ENCODE measurements at regions not wholly inside any gene's neighbourhood (a gene's known extent, or its start where the extent isn't known, plus 50 kb on each side); places are given as distances from the start of the nearest gene placed in this dataset.
"Not testable (repeated sequence)": the region's sequence is repeated elsewhere in the genome, so short reads cannot be mapped to it uniquely, and the experiment has no call there.

GRCh38 chr6:3961581-3962215 is 112.5 kb downstream of the FAM50B start:
- H3K4me3 ChIP-seq (ENCODE audit: low read depth, low read length), result no peak overlapping the region
- TF ChIP-seq CTCF (IDR thresholded peaks at IDR 0.05; ENCODE audit: insufficient read depth, low read depth, low read length), result no peak
- no peak for DNase-seq (ENCODE audit: low read depth)

DNA sequence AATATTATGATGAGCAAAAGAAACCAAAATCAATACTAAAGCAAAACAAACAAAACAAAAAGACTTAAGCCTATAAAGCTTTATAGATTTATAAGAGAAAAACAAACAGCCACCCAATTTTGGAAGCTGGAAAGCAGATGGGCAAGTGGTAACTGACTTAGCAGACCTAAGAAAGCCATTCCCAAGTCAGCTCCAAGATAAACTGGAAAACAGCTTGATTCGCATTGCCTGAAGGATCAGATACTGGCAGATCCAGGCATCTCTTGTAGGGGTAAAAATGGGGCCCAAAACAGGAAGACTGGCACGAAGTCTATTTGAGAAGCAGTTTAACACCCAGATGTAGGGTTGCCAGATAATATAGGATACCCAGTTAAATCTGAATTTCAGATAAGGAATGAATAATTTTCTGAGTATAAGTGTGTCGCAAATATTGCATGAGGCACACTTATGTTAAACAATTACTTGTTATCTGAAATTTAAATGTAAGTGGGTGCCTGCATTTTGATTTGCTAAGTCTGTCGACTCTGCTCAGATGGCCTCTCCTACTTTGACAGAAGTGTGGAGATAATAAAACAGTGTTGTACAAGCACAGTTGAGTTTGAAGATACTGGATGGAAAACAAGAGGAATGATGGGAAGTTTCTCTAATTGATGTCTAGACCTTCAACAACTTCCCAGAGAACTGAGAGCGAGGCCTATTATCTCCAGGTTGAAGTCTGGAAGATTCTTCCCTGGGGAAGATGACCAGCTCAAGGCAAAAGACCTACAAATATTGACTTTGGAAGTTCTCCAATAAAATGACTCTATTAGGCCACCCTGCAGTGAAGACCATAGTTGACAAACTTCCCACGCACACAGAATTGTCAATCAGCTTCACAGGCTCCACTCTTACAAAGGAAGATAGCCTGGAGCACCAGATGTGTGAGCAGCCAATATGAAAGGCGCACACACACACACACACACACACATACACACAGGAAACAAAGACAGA is 113.4 kb downstream of the FAM50B start:
- no peak for TF ChIP-seq CTCF (IDR thresholded peaks at IDR 0.05; ENCODE audit: insufficient read depth, low read depth, low read length)
- no peak for DNase-seq (ENCODE audit: low read depth)
- no peak overlapping the region for H3K4me3 ChIP-seq (ENCODE audit: low read depth, low read length)

- no peak for DNase-seq (ENCODE audit: low read depth)
- no peak overlapping the region for H3K4me3 ChIP-seq (ENCODE audit: low read depth, low read length)
- TF ChIP-seq CTCF (IDR thresholded peaks at IDR 0.05; ENCODE audit: insufficient read depth, low read depth, low read length), result no peak
Observed at GRCh38 chr6:3963426-3963825, 114.3 kb downstream of the FAM50B start.

- TF ChIP-seq CTCF (IDR thresholded peaks at IDR 0.05; ENCODE audit: insufficient read depth, low read depth, low read length), result no peak
- H3K4me3 ChIP-seq (ENCODE audit: low read depth, low read length), result no peak overlapping the region
- DNase-seq (ENCODE audit: low read depth), result no peak
Observed at GRCh38 chr6:3965071-3965718, 113.7 kb downstream of the FAM217A start.

- no peak for TF ChIP-seq CTCF (IDR thresholded peaks at IDR 0.05; ENCODE audit: insufficient read depth, low read depth, low read length)
- no peak overlapping the region for H3K4me3 ChIP-seq (ENCODE audit: low read depth, low read length)
- DNase-seq (ENCODE audit: low read depth), result no peak
Observed at GRCh38 chr6:3966426-3966825, 112.5 kb downstream of the FAM217A start.

- H3K4me3 ChIP-seq (ENCODE audit: low read depth, low read length), result no peak overlapping the region
- no peak for TF ChIP-seq CTCF (IDR thresholded peaks at IDR 0.05; ENCODE audit: insufficient read depth, low read depth, low read length)
- DNase-seq (ENCODE audit: low read depth), result no peak
Observed at GRCh38 chr6:3970097-3970496, 108.8 kb downstream of the FAM217A start.

DNA sequence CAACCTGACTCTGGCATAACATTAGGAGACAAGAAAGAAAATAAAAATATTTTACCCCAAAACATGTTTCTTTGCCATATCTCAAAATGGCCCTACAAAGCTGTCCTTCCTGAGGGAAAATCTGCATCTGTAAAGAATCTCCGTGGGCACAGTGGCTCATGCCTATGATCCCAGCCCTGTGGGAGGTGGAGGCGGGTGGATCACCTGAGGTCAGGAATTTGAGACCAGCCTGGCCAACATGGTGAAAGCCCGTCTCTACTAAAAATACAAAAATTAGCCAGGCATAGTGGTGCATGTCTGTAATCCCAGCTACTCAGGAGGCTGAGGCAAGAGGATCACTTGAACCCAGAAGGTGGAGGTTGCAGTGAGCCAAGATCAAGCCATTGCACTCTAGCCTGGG is 105.8 kb downstream of the FAM217A start:
- DNase-seq (ENCODE audit: low read depth); H3K4me3 ChIP-seq (ENCODE audit: low read depth, low read length): not testable (repeated sequence)

All from fibroblast of villous mesenchyme (primary cell).